Endothelial cell of umbilical vein (primary cell): ENCODE measurements at regions not wholly inside any gene's neighbourhood (a gene's known extent, or its start where the extent isn't known, plus 50 kb on each side); places are given as distances from the start of the nearest gene placed in this dataset.

ENCODE experiments used
- BruUV-seq: library from RNA; stranded (reverse); fragments of 400-500 nt; replicated peaks from 2 replicates; lab custom pipeline; 2021; lab: Mats Ljungman, UMichigan
- CTCF ChIA-PET: fragments of 300-600, 350-600 bp; sonication (Branson Sonifier 250); formaldehyde crosslinking; loops from one replicate; lab custom pipeline; 2021; ENCODE audit warnings: antibody characterized with exemption, inconsistent platforms; lab: Charles Lee
- POLR2A ChIA-PET: fragments of 300-600, 350-600 bp; sonication (Branson Sonifier 250); formaldehyde crosslinking; loops from one replicate; lab custom pipeline; 2021; ENCODE audit warnings: antibody characterized with exemption, inconsistent platforms; lab: Charles Lee
- DNase-seq: peaks from one replicate; pipeline ENCODE4 v3.0.0-alpha.2; 2011; ENCODE audit warnings: low read depth, low spot score
- FAIRE-seq: peaks from 2 replicates; lab custom pipeline; 2011; peaks lifted over from hg19 to GRCh38; lab: Jason Lieb, UNC
- H2AFZ ChIP-seq: 2 replicates; pipeline ENCODE4 v1.6.0; 2012; ENCODE audit warnings: low read depth, low read length, control low read depth, inconsistent platforms
- H3K27ac ChIP-seq: 2 replicates; pipeline ENCODE4 v1.5.1; 2011; ENCODE audit warnings: low read depth, mild to moderate bottlenecking, control low read depth, low read length, moderate library complexity; ENCODE audit not compliant: insufficient read depth
- H3K27me3 ChIP-seq, 2 experiments: 2 replicates each; pipeline versions ENCODE4 v1.6.0 to v1.6.1; 2011; ENCODE audit warnings: low read length in 2 of 2, mixed read lengths in 1 of 2; ENCODE audit not compliant: control insufficient read depth in 2 of 2, insufficient read depth in 2 of 2
- H3K36me3 ChIP-seq, 2 experiments: 2 replicates in 1 of 2; 3 replicates in 1 of 2; pipeline ENCODE4 v1.5.1; 2011; ENCODE audit warnings: low read length in 2 of 2, mild to moderate bottlenecking in 1 of 2, moderate library complexity in 1 of 2; ENCODE audit not compliant: control insufficient read depth in 2 of 2, insufficient read depth in 2 of 2; ENCODE audit errors: extremely low read depth in 1 of 2
- H3K4me1 ChIP-seq: 3 replicates; pipeline ENCODE4 v1.5.1; 2011; ENCODE audit warnings: mild to moderate bottlenecking, low read length; ENCODE audit not compliant: control insufficient read depth, insufficient read depth; ENCODE audit errors: extremely low read depth
- H3K4me2 ChIP-seq: 2 replicates; pipeline ENCODE4 v1.6.1; 2011; ENCODE audit warnings: low read length, control low read depth, mixed read lengths; ENCODE audit not compliant: insufficient read depth
- H3K4me3 ChIP-seq, 3 experiments: fragments of 200-600 bp in 1 of 3; sonication (generic), shearing (Covaris generic) in 1 of 3; replicated peaks in 1 of 3; 2 replicates each; pipeline ENCODE4 v1.5.1; 2011 to 2016; ENCODE audit warnings: control low read depth in 3 of 3, low read length in 3 of 3, mild to moderate bottlenecking in 2 of 3, inconsistent platforms in 1 of 3, low read depth in 1 of 3, moderate library complexity in 1 of 3; ENCODE audit not compliant: insufficient read depth in 1 of 3
- H3K79me2 ChIP-seq: 2 replicates; pipeline ENCODE4 v1.6.0; 2012; ENCODE audit warnings: low read length, inconsistent platforms; ENCODE audit not compliant: control insufficient read depth, insufficient read depth
- H3K9ac ChIP-seq: replicated peaks from 2 replicates; pipeline ENCODE3; 2011; ENCODE audit warnings: low read length, control low read depth; ENCODE audit not compliant: insufficient read depth; ENCODE audit errors: extremely low read depth
- H3K9me1 ChIP-seq: replicated peaks from 3 replicates; pipeline ENCODE4 v1.6.0; 2011; ENCODE audit warnings: mild to moderate bottlenecking, low read length; ENCODE audit not compliant: control insufficient read depth, insufficient read depth; ENCODE audit errors: extremely low read depth
- H3K9me3 ChIP-seq: replicated peaks from 2 replicates; pipeline ENCODE4 v1.5.1; 2012; ENCODE audit warnings: low read length, inconsistent platforms; ENCODE audit not compliant: control insufficient read depth, insufficient read depth
- H4K20me1 ChIP-seq: replicated peaks from 2 replicates; pipeline ENCODE3; 2011; ENCODE audit warnings: mild to moderate bottlenecking, low read length; ENCODE audit not compliant: control insufficient read depth, insufficient read depth; ENCODE audit errors: extremely low read depth
- CTCF ChIP-seq, 2 donors: IDR thresholded peaks; 1 replicate in 1 of 2; 2 replicates in 1 of 2; pipeline ENCODE4 v1.5.1; 2011; ENCODE audit warnings: low read length in 2 of 2, mild to moderate bottlenecking in 2 of 2, moderate library complexity in 2 of 2, control low read depth in 1 of 2, inconsistent platforms in 1 of 2, low read depth in 1 of 2; ENCODE audit not compliant: insufficient read depth in 1 of 2; ENCODE audit errors: extremely low read depth in 1 of 2
- EZH2 ChIP-seq: IDR thresholded peaks from 2 replicates; pipeline ENCODE4 v1.6.1; 2012; ENCODE audit warnings: borderline replicate concordance, low read depth, mild to moderate bottlenecking, moderate library complexity, low read length, inconsistent platforms; ENCODE audit not compliant: severe bottlenecking
- FOS ChIP-seq: IDR thresholded peaks from 2 replicates; pipeline ENCODE4 v1.6.1; 2011; ENCODE audit warnings: mild to moderate bottlenecking, low read length, moderate library complexity, borderline replicate concordance; ENCODE audit not compliant: insufficient read depth
- GATA2 ChIP-seq: IDR thresholded peaks from 2 replicates; pipeline ENCODE4 v1.7.0; 2011; ENCODE audit warnings: low read depth, mild to moderate bottlenecking, moderate library complexity, mixed read lengths, low read length; ENCODE audit not compliant: insufficient read length, insufficient read depth
- JUN ChIP-seq: IDR thresholded peaks from 2 replicates; pipeline ENCODE4 v1.6.1; 2011; ENCODE audit warnings: borderline replicate concordance, low read depth; ENCODE audit not compliant: insufficient read length, insufficient read depth
- MAX ChIP-seq: IDR thresholded peaks from 2 replicates; pipeline ENCODE4 v1.6.1; 2011; ENCODE audit not compliant: insufficient read depth, insufficient read length
- MYC ChIP-seq: IDR thresholded peaks from one replicate; pipeline ENCODE4 v1.6.1; 2011; ENCODE audit warnings: mild to moderate bottlenecking, low read depth, low read length
- POLR2A ChIP-seq: IDR thresholded peaks from 2 replicates; pipeline ENCODE4 v1.6.1; 2012; ENCODE audit warnings: low read depth, mild to moderate bottlenecking, control low read depth, low read length
- POLR2AphosphoS5 ChIP-seq: IDR thresholded peaks from 2 replicates; pipeline ENCODE4 v1.6.1; 2012; ENCODE audit warnings: low read depth, mild to moderate bottlenecking, control low read depth, low read length, moderate library complexity; ENCODE audit not compliant: insufficient read depth
- dilution Hi-C: fragments of 300-500 bp; cut with MboI; formaldehyde crosslinking; loops from one replicate; pipeline ENCODE4 v1.15.0; 2019; ENCODE audit warnings: low sequenced_read_pairs; ENCODE audit not compliant: extremely low pct_ligation_motif_present
- intact Hi-C: fragments of 100-400 bp; cut with micrococcal nuclease; formaldehyde crosslinking; loops from one replicate; pipeline ENCODE4 v1.10.0; 2022

- Histone ChIP-seq H3K9me1 (no peaks in the 10 kb centered on the region), H3K9me3 (no peaks in the 10 kb centered on the region), H3K79me2 (no peaks in the 10 kb centered on the region), H3K27ac (no peak overlapping the region), H2AFZ (no peak overlapping the region), H3K27me3 (no peaks in the 10 kb centered on the region), H3K4me1 (no peaks in the 10 kb centered on the region), H3K4me3 (no peak overlapping the region), H3K9ac (no peak overlapping the region), H4K20me1 (no peaks in the 10 kb centered on the region), H3K4me2 (no peak overlapping the region), H3K36me3 (no peaks in the 10 kb centered on the region)
- TF ChIP-seq POLR2AphosphoS5 = no peak
- no peak for TF ChIP-seq POLR2A
- DNase-seq = no peak
- no peak for FAIRE-seq
- CTCF ChIA-PET = no interaction called here
- dilution Hi-C loops = no loop called here
- intact Hi-C loops = no loop called here
- BruUV-seq = no TSS peak
- POLR2A ChIA-PET = no interaction called here
These were observed 51.0 kb upstream of the SLCO2A1 start for GRCh38 chr3:134080761-134081160.

GRCh38 chr3:134079761-134080160, 50.0 kb upstream of the SLCO2A1 start:
- H3K9me3 ChIP-seq = no peaks in the 10 kb centered on the region
- no peaks in the 10 kb centered on the region for H3K27me3 ChIP-seq
- dilution Hi-C loops = no loop called here
- H3K4me1 ChIP-seq = no peaks in the 10 kb centered on the region
- intact Hi-C loops = no loop called here
- H3K4me2 ChIP-seq = no peak overlapping the region
- ChIA-PET POLR2A (no interaction called here), CTCF (no interaction called here)
- no peaks in the 10 kb centered on the region for H3K9me1 ChIP-seq
- DNase-seq (no peak), FAIRE-seq (no peak)
- H3K79me2 ChIP-seq = no peaks in the 10 kb centered on the region
- no peaks in the 10 kb centered on the region for H4K20me1 ChIP-seq
- no peak overlapping the region for H3K27ac ChIP-seq
- no peaks in the 10 kb centered on the region for H3K36me3 ChIP-seq
- no peak overlapping the region for H2AFZ ChIP-seq
- H3K9ac ChIP-seq = no peak overlapping the region
- BruUV-seq = no TSS peak
- no peak overlapping the region for H3K4me3 ChIP-seq
- no peak for TF ChIP-seq POLR2A
- no peak for TF ChIP-seq EZH2
- no peak for TF ChIP-seq FOS
- no peak for TF ChIP-seq GATA2
- TF ChIP-seq CTCF (IDR thresholded peaks at IDR 0.05; ENCODE audit: extremely low read depth in 1 of 2, insufficient read depth in 1 of 2, low read depth in 1 of 2, low read length in 2 of 2) = no peak
- TF ChIP-seq JUN = no peak
- no peak for TF ChIP-seq MAX
- no peak for TF ChIP-seq POLR2AphosphoS5
- TF ChIP-seq MYC = no peak
